ENCODE measurements at regions not wholly inside any gene's neighbourhood (a gene's known extent, or its start where the extent isn't known, plus 50 kb on each side); places are given as distances from the start of the nearest gene placed in this dataset.

- no peak for TF ChIP-seq CTCF (IDR thresholded peaks at IDR 0.05)
- no peak for TF ChIP-seq POLR2A (IDR thresholded peaks at IDR 0.05)
- TF ChIP-seq POLR2AphosphoS5 (IDR thresholded peaks at IDR 0.05) = no peak
Observed at GRCh38 chr4:153936121-153936520, 147.2 kb upstream of the SFRP2 start.
